Natural killer cell treated with Interleukin-12 subunit alpha and Interleukin-12 subunit beta and Interleukin-15 and Interleukin-18, amount 100 ng/mL, for 72 hours (primary cell): ENCODE measurements at regions not wholly inside any gene's neighbourhood (a gene's known extent, or its start where the extent isn't known, plus 50 kb on each side); places are given as distances from the start of the nearest gene placed in this dataset.

Source experiments
- ATAC-seq, 2 donors: fragments of 150-1000 bp; cut with Tn5 transposase in 1 of 2; sonication (Bioruptor Pico), chemical (Tn5 transposase) in 1 of 2; 2 replicates each; pipeline ENCODE4 v1.10.0; 2021
- DNase-seq: peaks from one replicate; pipeline ENCODE4 v3.0.0; 2022; ENCODE audit warnings: low spot score
- H3K27ac Mint-ChIP-seq, 2 donors: 1 replicate in 1 of 2; 2 replicates in 1 of 2; pipeline ENCODE4 v1.8.0; 2022; ENCODE audit warnings: mixed read lengths in 2 of 2, mild to moderate bottlenecking in 1 of 2, moderate library complexity in 1 of 2
- H3K27me3 Mint-ChIP-seq, 2 donors: 1 replicate in 1 of 2; 2 replicates in 1 of 2; pipeline ENCODE4 v1.8.0; 2022; ENCODE audit warnings: mixed read lengths in 2 of 2
- H3K36me3 Mint-ChIP-seq: one replicate; pipeline ENCODE4 v1.8.0; 2022; ENCODE audit warnings: mixed read lengths
- H3K4me1 Mint-ChIP-seq, 2 donors: 1 replicate in 1 of 2; 2 replicates in 1 of 2; pipeline ENCODE4 v1.8.0; 2022; ENCODE audit warnings: low read depth in 2 of 2, mixed read lengths in 2 of 2, mild to moderate bottlenecking in 1 of 2
- H3K4me3 Mint-ChIP-seq: one replicate; pipeline ENCODE4 v1.8.0; 2022; ENCODE audit warnings: mixed read lengths
- H3K9me3 Mint-ChIP-seq: 2 replicates; pipeline ENCODE4 v1.8.0; 2022; ENCODE audit warnings: mixed read lengths

DNA sequence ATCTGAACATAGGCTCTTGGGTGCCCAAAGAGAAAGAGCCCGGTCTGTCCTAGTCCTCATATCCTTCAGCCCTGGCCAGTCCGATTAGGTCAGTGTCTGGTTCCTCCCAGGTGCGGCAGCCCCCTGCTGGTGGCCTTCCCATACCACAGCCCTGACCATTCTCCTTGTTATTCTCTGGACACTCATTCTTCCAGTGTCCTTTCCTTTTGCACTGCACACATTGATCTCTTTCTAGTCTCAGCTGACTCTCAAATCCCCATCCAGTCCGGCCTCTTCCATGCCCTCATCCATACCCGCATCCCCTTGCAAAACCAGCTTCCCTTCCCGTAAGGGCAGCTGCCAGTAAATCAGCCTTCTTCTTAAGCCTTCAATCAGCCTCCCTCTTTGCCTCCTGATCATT is 1316.3 kb downstream of the TMEM121 start:
- no peaks in the 10 kb centered on the region for H3K9me3 Mint-ChIP-seq
- H3K27ac Mint-ChIP-seq, result peak overlapping the region in 1 of 2 donors; percentile 1
- ATAC-seq (no peak), DNase-seq (no peak)
- peaks cover 39 to 42% of the 10 kb centered on the region in 2 donors for H3K4me1 Mint-ChIP-seq
- no peaks in the 10 kb centered on the region for H3K27me3 Mint-ChIP-seq
- no peak overlapping the region for H3K4me3 Mint-ChIP-seq
- H3K36me3 Mint-ChIP-seq, result no peaks in the 10 kb centered on the region

GRCh38 chr14:106843386-106843785 is 1317.0 kb downstream of the TMEM121 start:
- Mint-ChIP-seq H3K27ac (peak overlapping the region; percentile 1 to 95), H3K4me1 (peaks cover 42 to 49% of the 10 kb centered on the region in 2 donors), H3K9me3 (no peaks in the 10 kb centered on the region), H3K27me3 (no peaks in the 10 kb centered on the region), H3K36me3 (no peaks in the 10 kb centered on the region), H3K4me3 (peak overlapping the region; percentile 97)
- ATAC-seq (no peak), DNase-seq (no peak)

GRCh38 chr14:106843951-106844483 is 1317.6 kb downstream of the TMEM121 start:
- peaks cover 42 to 50% of the 10 kb centered on the region in 2 donors for H3K4me1 Mint-ChIP-seq
- peak overlapping the region; percentile 86 to 95 for H3K27ac Mint-ChIP-seq
- H3K9me3 Mint-ChIP-seq, result no peaks in the 10 kb centered on the region
- no peaks in the 10 kb centered on the region for H3K36me3 Mint-ChIP-seq
- ATAC-seq, result peak; percentile 38 to 46
- DNase-seq, result peak; percentile 66
- peak overlapping the region; percentile 97 for H3K4me3 Mint-ChIP-seq
- H3K27me3 Mint-ChIP-seq, result no peaks in the 10 kb centered on the region

GRCh38 chr14:106844608-106845285 is 1318.4 kb downstream of the TMEM121 start:
- Mint-ChIP-seq H3K4me3 (peak overlapping the region; percentile 97), H3K9me3 (no peaks in the 10 kb centered on the region), H3K36me3 (no peaks in the 10 kb centered on the region), H3K27ac (peak overlapping the region; percentile 86 to 95), H3K4me1 (peaks cover 42 to 50% of the 10 kb centered on the region in 2 donors), H3K27me3 (no peaks in the 10 kb centered on the region)
- peak; percentile 89 to 91 for ATAC-seq
- peak; percentile 80 for DNase-seq

DNA sequence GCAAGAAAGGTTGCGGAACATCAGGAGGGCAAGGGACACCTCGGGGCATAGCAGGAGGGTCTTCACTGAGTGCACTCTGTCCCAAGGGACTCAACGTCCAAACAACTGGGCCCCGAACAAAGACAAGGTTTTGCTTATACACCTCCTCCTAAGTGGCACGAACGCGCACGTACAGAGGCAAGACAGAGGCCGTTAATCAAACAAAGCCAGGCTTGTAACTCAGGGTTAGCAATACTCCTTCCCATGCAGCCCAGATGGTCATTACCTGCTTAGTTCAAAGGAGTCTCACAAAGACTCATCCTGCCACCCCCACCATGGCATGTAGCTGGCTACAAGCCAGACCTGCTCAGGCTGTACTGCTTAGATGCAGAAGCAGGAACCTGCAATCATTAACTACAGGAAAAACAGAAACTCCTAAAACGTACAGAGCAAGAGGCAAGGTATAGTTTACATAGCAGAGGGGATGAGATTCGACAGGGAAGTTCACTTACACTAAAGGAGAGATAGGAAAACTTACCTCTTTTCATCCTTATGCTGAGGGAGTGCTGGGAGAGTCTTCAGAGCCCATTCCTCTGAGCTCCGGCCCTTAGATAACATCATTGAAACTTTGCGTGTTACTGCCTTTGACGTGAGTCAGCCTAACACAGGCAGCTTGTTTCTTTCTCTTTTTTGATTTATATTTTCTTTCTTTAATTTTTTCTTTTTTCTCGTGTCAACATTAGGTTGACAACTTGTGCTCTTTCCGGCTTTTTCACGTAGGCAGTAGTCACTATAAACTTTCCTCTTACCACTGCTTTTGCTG is 1319.1 kb downstream of the TMEM121 start:
- peak; percentile 4 to 51 for ATAC-seq
- no peaks in the 10 kb centered on the region for H3K27me3 Mint-ChIP-seq
- H3K27ac Mint-ChIP-seq, result peak overlapping the region; percentile 24 to 95
- H3K36me3 Mint-ChIP-seq, result no peaks in the 10 kb centered on the region
- peaks cover 42 to 50% of the 10 kb centered on the region in 2 donors for H3K4me1 Mint-ChIP-seq
- H3K9me3 Mint-ChIP-seq, result no peaks in the 10 kb centered on the region
- H3K4me3 Mint-ChIP-seq, result peak overlapping the region; percentile 97
- no peak for DNase-seq

- peak overlapping the region; percentile 97 for H3K4me3 Mint-ChIP-seq
- ATAC-seq (no peak), DNase-seq (no peak)
Observed at GRCh38 chr14:106846218-106846617, 1319.8 kb downstream of the TMEM121 start.

DNA sequence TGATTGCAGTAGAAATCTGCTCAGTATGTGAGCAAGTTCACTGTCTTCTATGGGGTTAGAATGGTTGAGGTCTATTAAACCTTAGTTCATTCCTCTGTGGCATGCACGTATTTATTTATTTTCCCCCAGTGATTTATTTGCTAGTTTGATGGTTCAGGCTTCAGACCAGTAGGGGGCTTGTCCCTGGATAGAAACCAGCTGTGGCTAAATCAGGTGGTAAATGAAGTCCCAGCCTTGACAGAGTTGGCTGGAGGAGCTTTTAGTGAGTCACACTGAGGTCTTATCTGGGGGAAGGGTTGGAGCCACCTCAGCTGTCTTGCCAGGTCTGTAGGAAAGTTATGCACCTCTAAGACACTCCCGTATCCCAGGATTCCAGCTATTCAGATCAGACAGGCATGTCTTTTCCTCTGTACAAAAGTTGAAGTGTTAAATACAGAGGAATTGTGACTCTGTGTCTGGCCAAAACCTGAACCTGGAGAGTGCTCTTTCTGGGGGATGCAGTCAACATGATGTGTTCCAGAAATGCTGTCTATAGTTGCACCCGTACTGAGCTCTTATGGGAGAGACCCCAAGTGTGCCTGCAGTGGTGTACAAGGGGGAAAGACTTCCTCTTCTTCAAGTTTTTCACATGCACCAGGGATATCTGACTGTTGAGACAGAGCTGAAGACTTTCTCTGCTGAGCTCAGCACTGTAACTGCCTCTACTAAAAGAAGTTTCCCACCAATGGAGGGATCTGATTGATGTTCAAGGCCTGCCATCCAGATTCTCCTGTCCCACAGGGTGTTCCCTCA is 1322.1 kb downstream of the TMEM121 start:
- no peak for DNase-seq
- Mint-ChIP-seq H3K4me1 (peaks cover 33 to 40% of the 10 kb centered on the region in 2 donors), H3K27me3 (no peaks in the 10 kb centered on the region)

More at GRCh38 chr14:106846218-106846617, 1319.8 kb downstream of the TMEM121 start:
- no peaks in the 10 kb centered on the region for H3K9me3 Mint-ChIP-seq
- H3K4me1 Mint-ChIP-seq, result peaks cover 42 to 50% of the 10 kb centered on the region in 2 donors
- peak overlapping the region; percentile 24 to 95 for H3K27ac Mint-ChIP-seq
- H3K36me3 Mint-ChIP-seq, result no peaks in the 10 kb centered on the region
- H3K27me3 Mint-ChIP-seq, result no peaks in the 10 kb centered on the region

GRCh38 chr14:106850913-106851825 is 1324.8 kb downstream of the TMEM121 start:
- Mint-ChIP-seq H3K4me1 (peaks cover 11 to 18% of the 10 kb centered on the region in 2 donors), H3K4me3 (no peak overlapping the region), H3K27ac (no peak overlapping the region), H3K27me3 (peaks cover 0 to 5% of the 10 kb centered on the region in 2 donors), H3K9me3 (no peaks in the 10 kb centered on the region), H3K36me3 (no peaks in the 10 kb centered on the region)
- DNase-seq, result no peak
- ATAC-seq, result peak in 1 of 2 donors; percentile 20

More for the DNA sequence above, 1322.1 kb downstream of the TMEM121 start:
- H3K27ac Mint-ChIP-seq, result peak overlapping the region in 1 of 2 donors; percentile 30
- H3K36me3 Mint-ChIP-seq, result no peaks in the 10 kb centered on the region
- H3K9me3 Mint-ChIP-seq, result no peaks in the 10 kb centered on the region
- ATAC-seq, result no peak
- H3K4me3 Mint-ChIP-seq, result no peak overlapping the region

DNA sequence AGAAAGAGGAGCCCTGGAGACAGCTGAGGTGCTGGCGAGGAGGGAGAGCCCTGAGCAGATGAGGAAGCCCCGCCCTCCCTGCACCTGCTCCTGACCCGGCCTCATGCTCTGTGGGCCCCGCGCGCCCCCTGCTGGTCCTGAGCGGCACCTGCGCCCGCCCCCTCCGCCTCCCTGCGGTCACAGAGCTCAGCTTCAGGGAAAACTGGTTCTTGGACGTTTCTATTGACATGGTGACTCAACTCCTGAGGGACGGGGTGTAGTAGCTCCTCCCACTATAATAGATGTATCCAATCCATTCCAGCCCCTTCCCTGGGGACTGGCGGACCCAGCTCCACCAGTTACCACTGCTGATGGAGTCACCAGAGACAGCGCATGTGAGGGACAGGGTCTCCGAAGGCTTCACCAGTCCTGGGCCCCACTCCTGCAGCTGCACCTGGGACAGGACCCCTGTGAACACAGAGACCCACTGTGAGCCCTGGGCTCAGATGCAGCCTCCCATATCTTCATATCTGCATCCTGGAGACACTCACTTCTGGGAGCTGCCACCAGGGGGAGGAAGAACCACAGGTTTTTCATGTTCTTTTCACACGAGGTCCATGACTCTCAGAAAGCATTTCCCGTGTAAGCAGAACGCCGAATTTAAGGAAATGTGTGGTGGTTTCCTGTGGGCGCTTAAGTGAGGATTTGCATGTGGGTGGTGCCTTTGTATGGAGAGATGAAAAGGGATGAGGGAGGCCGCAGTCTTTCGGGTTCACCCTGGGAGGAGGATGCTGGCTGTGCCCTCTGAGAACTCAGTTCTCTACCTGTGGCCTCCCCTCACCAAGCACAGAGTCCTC is 1346.4 kb downstream of the TMEM121 start:
- H3K27me3 Mint-ChIP-seq, result peaks cover 22 to 32% of the 10 kb centered on the region in 2 donors
- no peaks in the 10 kb centered on the region for H3K9me3 Mint-ChIP-seq

DNA sequence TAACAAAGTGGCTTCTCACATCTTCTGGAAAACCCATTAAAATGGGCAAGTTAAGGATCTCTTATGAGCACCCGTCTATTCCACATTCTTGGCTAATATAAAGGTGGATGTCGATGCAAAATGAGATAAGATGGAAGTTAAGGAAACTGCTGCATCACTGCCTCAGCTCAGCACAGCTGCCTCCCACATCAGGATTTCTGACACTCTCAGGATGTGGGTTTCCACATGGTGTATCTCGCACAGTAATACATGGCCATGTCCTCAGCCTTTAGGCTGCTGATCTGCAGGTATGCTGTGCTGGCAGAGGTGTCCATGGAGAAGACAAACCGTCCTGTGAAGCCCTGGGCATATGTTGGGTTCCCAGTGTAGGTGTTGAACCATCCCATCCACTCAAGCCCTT is 1348.0 kb downstream of the TMEM121 start:
- H3K27me3 Mint-ChIP-seq, result peaks cover 17 to 29% of the 10 kb centered on the region in 2 donors
- peaks cover 8 to 16% of the 10 kb centered on the region in 2 donors for H3K4me1 Mint-ChIP-seq
- ATAC-seq (no peak), DNase-seq (no peak)
- H3K27ac Mint-ChIP-seq, result no peak overlapping the region
- no peaks in the 10 kb centered on the region for H3K36me3 Mint-ChIP-seq
- no peak overlapping the region for H3K4me3 Mint-ChIP-seq
- no peaks in the 10 kb centered on the region for H3K9me3 Mint-ChIP-seq

More for the DNA sequence above, 1346.4 kb downstream of the TMEM121 start:
- peak overlapping the region; percentile 54 for H3K4me3 Mint-ChIP-seq
- ATAC-seq (peak; percentile 82 to 87), DNase-seq (peak; percentile 80)
- peaks cover 8 to 16% of the 10 kb centered on the region in 2 donors for H3K4me1 Mint-ChIP-seq
- no peaks in the 10 kb centered on the region for H3K36me3 Mint-ChIP-seq
- no peak overlapping the region for H3K27ac Mint-ChIP-seq

- no peak for DNase-seq
- peaks cover 8 to 16% of the 10 kb centered on the region in 2 donors for H3K4me1 Mint-ChIP-seq
- peak overlapping the region in 1 of 2 donors; percentile 18 for H3K27ac Mint-ChIP-seq
- H3K27me3 Mint-ChIP-seq, result peaks cover 19 to 32% of the 10 kb centered on the region in 2 donors
- H3K9me3 Mint-ChIP-seq, result no peaks in the 10 kb centered on the region
- peak in 1 of 2 donors; percentile 53 for ATAC-seq
- no peaks in the 10 kb centered on the region for H3K36me3 Mint-ChIP-seq
- no peak overlapping the region for H3K4me3 Mint-ChIP-seq
Observed at GRCh38 chr14:106875503-106875902, 1349.1 kb downstream of the TMEM121 start.

DNA sequence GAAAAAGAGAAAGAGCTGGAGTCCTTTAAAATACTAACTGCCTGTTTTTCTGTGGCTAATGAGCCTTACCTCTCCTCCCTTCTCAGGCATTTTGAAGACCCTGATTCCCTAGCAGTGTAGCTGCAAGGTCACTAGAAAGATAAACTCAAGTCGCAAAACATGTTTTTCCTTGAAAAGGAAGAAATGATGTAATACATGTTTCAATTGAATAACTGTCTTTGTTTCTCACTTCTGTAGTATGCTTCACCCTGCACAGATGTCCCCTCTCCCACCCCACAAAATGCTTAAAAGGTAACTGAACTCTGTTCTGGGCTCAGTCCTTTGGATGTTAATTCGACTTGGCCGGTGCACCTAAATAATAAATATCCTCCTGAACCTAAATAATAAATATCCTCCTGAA is 1350.3 kb downstream of the TMEM121 start:
- ATAC-seq (no peak), DNase-seq (no peak)
- no peaks in the 10 kb centered on the region for H3K9me3 Mint-ChIP-seq
- H3K36me3 Mint-ChIP-seq, result no peaks in the 10 kb centered on the region
- H3K4me3 Mint-ChIP-seq, result no peak overlapping the region
- peaks cover 8 to 16% of the 10 kb centered on the region in 2 donors for H3K4me1 Mint-ChIP-seq
- H3K27ac Mint-ChIP-seq, result no peak overlapping the region
- H3K27me3 Mint-ChIP-seq, result peaks cover 14 to 38% of the 10 kb centered on the region in 2 donors
